ENCODE measurements at regions not wholly inside any gene's neighbourhood (a gene's known extent, or its start where the extent isn't known, plus 50 kb on each side); places are given as distances from the start of the nearest gene placed in this dataset.

GRCh38 chr13:74561155-74561554 lies 427.0 kb upstream of the KLF12 start:
- H3K4me3 ChIP-seq (ENCODE audit: low read depth, low read length): no peak overlapping the region
- no peak for DNase-seq (ENCODE audit: low read depth)
- TF ChIP-seq MAX (IDR thresholded peaks at IDR 0.05; ENCODE audit: low read depth, low read length): no peak
- no peak for TF ChIP-seq MYC (IDR thresholded peaks at IDR 0.05; ENCODE audit: low read depth, low read length)
- TF ChIP-seq POLR2A (IDR thresholded peaks at IDR 0.05; ENCODE audit: extremely low read depth, insufficient read length): no peak
- TF ChIP-seq CTCF (IDR thresholded peaks at IDR 0.05; ENCODE audit: low read depth, low read length): no peak

GRCh38 chr13:74560325-74560724 lies 426.1 kb upstream of the KLF12 start:
- TF ChIP-seq MAX (IDR thresholded peaks at IDR 0.05; ENCODE audit: low read depth, low read length): no peak
- TF ChIP-seq CTCF (IDR thresholded peaks at IDR 0.05; ENCODE audit: low read depth, low read length): no peak
- no peak for TF ChIP-seq POLR2A (IDR thresholded peaks at IDR 0.05; ENCODE audit: extremely low read depth, insufficient read length)
- no peak for TF ChIP-seq MYC (IDR thresholded peaks at IDR 0.05; ENCODE audit: low read depth, low read length)
- DNase-seq (ENCODE audit: low read depth): no peak
- H3K4me3 ChIP-seq (ENCODE audit: low read depth, low read length): no peak overlapping the region

GRCh38 chr13:74557870-74558269 lies 423.7 kb upstream of the KLF12 start:
- TF ChIP-seq MYC (IDR thresholded peaks at IDR 0.05; ENCODE audit: low read depth, low read length): no peak
- TF ChIP-seq CTCF (IDR thresholded peaks at IDR 0.05; ENCODE audit: low read depth, low read length): no peak
- no peak for TF ChIP-seq POLR2A (IDR thresholded peaks at IDR 0.05; ENCODE audit: extremely low read depth, insufficient read length)
- H3K4me3 ChIP-seq (ENCODE audit: low read depth, low read length): no peak overlapping the region
- no peak for DNase-seq (ENCODE audit: low read depth)

- DNase-seq (ENCODE audit: low read depth): peak; percentile 67
Observed at GRCh38 chr13:74555651-74556420, 421.6 kb upstream of the KLF12 start.

GRCh38 chr13:74555276-74555625 lies 421.0 kb upstream of the KLF12 start:
- peak; percentile 38 for DNase-seq (ENCODE audit: low read depth)
- TF ChIP-seq CTCF (IDR thresholded peaks at IDR 0.05; ENCODE audit: low read depth, low read length): no peak
- no peak for TF ChIP-seq POLR2A (IDR thresholded peaks at IDR 0.05; ENCODE audit: extremely low read depth, insufficient read length)
- H3K4me3 ChIP-seq (ENCODE audit: low read depth, low read length): no peak overlapping the region

More at GRCh38 chr13:74555651-74556420, 421.6 kb upstream of the KLF12 start:
- TF ChIP-seq CTCF (IDR thresholded peaks at IDR 0.05; ENCODE audit: low read depth, low read length): no peak
- 0 out of 2 replicates have a peak, but pooled peaks have one; percentile 29 for TF ChIP-seq MYC (IDR thresholded peaks at IDR 0.05; ENCODE audit: low read depth, low read length)
- no peak for TF ChIP-seq POLR2A (IDR thresholded peaks at IDR 0.05; ENCODE audit: extremely low read depth, insufficient read length)
- TF ChIP-seq MAX (IDR thresholded peaks at IDR 0.05; ENCODE audit: low read depth, low read length): peak; percentile 20; the same call in 1 of the 2 replicates
- no peak overlapping the region for H3K4me3 ChIP-seq (ENCODE audit: low read depth, low read length)

Data from NB4 (cell line).